BJ (cell line): ENCODE measurements at regions not wholly inside any gene's neighbourhood (a gene's known extent, or its start where the extent isn't known, plus 50 kb on each side); places are given as distances from the start of the nearest gene placed in this dataset.

Experiments
- CTCF ChIA-PET: fragments of 350-600 bp; formaldehyde crosslinking; extraction: SDS; loops from one replicate; lab custom pipeline; 2021; ENCODE audit warnings: antibody characterized with exemption, inconsistent platforms; lab: Yijun Ruan, JAX
- POLR2A ChIA-PET: fragments of 300-600 bp; sonication (Branson Sonifier 250); formaldehyde crosslinking; extraction: SDS; loops from one replicate; lab custom pipeline; 2021; ENCODE audit warnings: antibody characterized with exemption; lab: Charles Lee
- DNase-seq: peaks from one replicate; pipeline ENCODE4 v3.0.0-alpha.2; 2011; ENCODE audit warnings: low read depth
- H3K27me3 ChIP-seq: 2 replicates; pipeline ENCODE4 v1.6.0; 2011; ENCODE audit warnings: low read length; ENCODE audit not compliant: control insufficient read depth, insufficient read depth
- H3K36me3 ChIP-seq: 2 replicates; pipeline ENCODE4 v1.5.1; 2011; ENCODE audit warnings: low read length; ENCODE audit not compliant: control insufficient read depth, insufficient read depth
- H3K4me3 ChIP-seq: 2 replicates; pipeline ENCODE4 v1.5.1; 2011; ENCODE audit warnings: low read depth, mild to moderate bottlenecking, control low read depth, low read length
- TF ChIP-seq, protein P1 (sequence below): IDR thresholded peaks from 2 replicates; pipeline ENCODE4 v1.5.1; 2011; ENCODE audit warnings: low read depth, mild to moderate bottlenecking, control low read depth, inconsistent platforms, low read length, moderate library complexity; ENCODE audit not compliant: insufficient read depth

DNA sequence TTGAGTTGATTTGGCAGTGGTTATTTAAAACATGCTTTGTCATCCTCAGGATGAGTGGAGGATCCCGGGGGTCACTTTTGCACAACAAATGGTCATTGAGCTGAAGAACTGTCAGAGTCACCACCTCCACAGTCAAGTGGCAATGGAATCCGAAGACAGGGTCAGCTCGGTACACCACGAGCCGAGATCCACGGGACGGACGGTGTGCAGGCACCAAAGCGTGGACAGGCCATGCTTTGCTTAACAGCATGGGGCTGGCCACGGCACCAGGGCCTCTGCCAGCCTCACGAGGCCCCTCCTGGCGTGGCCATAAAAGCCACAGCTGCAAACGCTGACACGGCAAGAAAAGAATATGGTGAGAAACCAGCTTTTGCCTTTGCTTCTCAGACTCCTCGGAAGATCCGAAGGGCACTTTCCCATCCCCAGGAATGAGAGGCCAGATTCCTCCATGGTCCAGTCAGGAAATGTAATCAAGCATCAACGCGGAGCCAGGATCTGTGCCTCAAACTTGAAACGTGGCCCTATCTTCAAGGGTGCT lies 152.2 kb upstream of the DIO3 start:
- no peak overlapping the region for H3K4me3 ChIP-seq

DNA sequence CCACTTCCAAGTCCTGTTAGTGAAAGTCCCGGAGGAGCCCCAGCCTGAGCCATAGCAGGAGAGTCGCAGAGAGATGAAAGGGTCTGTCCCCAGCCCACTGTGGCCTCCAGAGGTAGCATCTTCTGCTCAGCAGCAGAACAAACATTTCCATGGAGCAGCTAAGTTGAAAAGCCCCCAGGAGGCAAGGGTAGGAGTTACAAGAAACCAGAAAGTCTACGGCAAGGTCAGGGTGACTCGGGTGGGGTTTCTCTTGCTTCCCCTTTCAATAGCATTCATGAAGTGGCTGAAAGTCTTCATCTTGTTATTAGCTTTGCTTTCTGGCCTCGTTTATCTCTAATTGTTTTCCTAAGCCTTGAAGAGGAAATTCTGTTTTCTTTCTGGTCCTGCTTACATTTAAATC lies 151.2 kb upstream of the DIO3 start:
- DNase-seq: no peak
- no peaks in the 10 kb centered on the region for H3K27me3 ChIP-seq
- ChIA-PET CTCF (no interaction called here), POLR2A (no interaction called here)
- H3K4me3 ChIP-seq: no peak overlapping the region
- TF ChIP-seq, protein P1, sequence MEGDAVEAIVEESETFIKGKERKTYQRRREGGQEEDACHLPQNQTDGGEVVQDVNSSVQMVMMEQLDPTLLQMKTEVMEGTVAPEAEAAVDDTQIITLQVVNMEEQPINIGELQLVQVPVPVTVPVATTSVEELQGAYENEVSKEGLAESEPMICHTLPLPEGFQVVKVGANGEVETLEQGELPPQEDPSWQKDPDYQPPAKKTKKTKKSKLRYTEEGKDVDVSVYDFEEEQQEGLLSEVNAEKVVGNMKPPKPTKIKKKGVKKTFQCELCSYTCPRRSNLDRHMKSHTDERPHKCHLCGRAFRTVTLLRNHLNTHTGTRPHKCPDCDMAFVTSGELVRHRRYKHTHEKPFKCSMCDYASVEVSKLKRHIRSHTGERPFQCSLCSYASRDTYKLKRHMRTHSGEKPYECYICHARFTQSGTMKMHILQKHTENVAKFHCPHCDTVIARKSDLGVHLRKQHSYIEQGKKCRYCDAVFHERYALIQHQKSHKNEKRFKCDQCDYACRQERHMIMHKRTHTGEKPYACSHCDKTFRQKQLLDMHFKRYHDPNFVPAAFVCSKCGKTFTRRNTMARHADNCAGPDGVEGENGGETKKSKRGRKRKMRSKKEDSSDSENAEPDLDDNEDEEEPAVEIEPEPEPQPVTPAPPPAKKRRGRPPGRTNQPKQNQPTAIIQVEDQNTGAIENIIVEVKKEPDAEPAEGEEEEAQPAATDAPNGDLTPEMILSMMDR: no peak
- no peaks in the 10 kb centered on the region for H3K36me3 ChIP-seq

More for the DNA sequence above, 152.2 kb upstream of the DIO3 start:
- TF ChIP-seq, protein P1: no peak
- H3K27me3 ChIP-seq: no peaks in the 10 kb centered on the region
- H3K36me3 ChIP-seq: no peaks in the 10 kb centered on the region
- no peak for DNase-seq
- ChIA-PET CTCF (interaction anchor here (0.9 to 1.4 kb wide), 2 partner anchors 9 to 174 kb away, joined by 3 read pairs; no protein-coding TSS in a partner anchor), POLR2A (no interaction called here)

DNA sequence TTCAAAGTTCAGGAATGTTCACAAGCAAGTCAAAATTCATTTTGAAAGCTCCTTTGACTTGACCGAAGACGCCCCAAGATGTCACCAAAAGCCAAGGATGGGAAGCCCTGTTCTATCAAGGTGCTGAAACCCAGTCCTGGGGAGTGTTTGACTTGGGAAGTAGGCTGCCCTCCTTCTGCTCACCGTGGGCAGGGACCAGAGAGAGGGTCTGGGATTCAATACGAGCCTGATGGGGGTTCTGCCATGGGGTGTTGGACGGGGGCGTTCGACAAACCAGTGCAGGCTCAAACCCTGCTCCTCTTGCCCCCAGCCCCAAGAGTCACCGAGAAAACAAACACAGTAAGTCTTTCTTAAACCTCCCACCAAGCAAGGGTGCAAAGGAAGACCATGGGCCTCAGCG lies 150.1 kb upstream of the DIO3 start:
- DNase-seq: no peak
- Histone ChIP-seq H3K36me3 (no peaks in the 10 kb centered on the region), H3K4me3 (no peak overlapping the region), H3K27me3 (no peaks in the 10 kb centered on the region)
- CTCF ChIA-PET: interaction anchor here (1.0 kb wide), 1 partner anchor 43 kb away, joined by 3 read pairs; no protein-coding TSS in a partner anchor
- POLR2A ChIA-PET: interaction anchor here (0.7 kb wide), 1 partner anchor 9 kb away, joined by 4 read pairs; no protein-coding TSS in a partner anchor
- TF ChIP-seq, protein P1: no peak

DNA sequence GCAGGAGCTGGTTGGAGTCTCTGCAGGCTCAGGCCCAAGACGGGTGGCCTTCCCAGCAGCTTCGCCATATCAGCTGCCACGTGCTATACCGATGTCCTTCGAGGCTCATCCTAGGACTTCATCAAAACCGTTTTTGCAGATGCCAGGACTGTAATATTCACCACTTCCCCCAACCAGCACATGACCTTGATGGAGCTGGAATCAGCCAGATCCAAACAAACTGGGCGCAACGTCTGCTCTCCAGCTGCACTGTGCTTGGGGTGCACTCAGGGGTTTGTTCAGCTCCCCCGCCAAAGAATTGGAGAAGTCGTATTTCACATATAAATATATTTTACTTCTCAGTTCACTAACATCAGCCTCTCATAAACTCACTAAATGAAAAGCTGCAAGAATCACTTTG lies 149.5 kb upstream of the DIO3 start:
- ChIA-PET POLR2A (no interaction called here), CTCF (interaction anchor here (1.0 kb wide), 1 partner anchor 42 kb away, joined by 3 read pairs; no protein-coding TSS in a partner anchor)
- no peaks in the 10 kb centered on the region for H3K36me3 ChIP-seq
- no peak overlapping the region for H3K4me3 ChIP-seq
- no peaks in the 10 kb centered on the region; the same call in 1 of the 2 replicates for H3K27me3 ChIP-seq
- TF ChIP-seq, protein P1: no peak
- DNase-seq: no peak

DNA sequence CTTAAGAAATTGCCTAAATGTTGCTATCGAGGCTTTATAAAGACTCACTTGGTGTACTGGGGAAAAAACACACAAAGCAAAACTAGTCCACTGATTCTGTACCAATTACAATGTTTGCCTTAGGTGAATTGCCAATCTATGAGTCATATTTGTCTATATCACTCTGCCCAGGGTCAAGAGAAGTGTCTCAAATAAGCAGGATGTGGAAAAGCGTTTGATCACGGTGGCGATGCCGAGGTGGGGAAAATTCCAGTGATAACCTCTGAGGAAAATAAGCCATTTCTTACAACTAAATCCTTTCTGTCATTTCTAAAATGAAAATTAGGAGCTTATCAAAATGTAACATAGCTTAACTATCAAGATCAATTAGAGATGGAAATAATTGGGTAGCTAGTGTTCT lies 148.6 kb upstream of the DIO3 start:
- TF ChIP-seq, protein P1: no peak
- Histone ChIP-seq H3K27me3 (no peaks in the 10 kb centered on the region; the same call in 1 of the 2 replicates), H3K4me3 (no peak overlapping the region), H3K36me3 (no peaks in the 10 kb centered on the region)
- no peak for DNase-seq
- CTCF ChIA-PET: no interaction called here
- POLR2A ChIA-PET: no interaction called here
